ENCODE measurements at regions not wholly inside any gene's neighbourhood (a gene's known extent, or its start where the extent isn't known, plus 50 kb on each side); places are given as distances from the start of the nearest gene placed in this dataset.
A peak's percentile ranks its signal among the peaks of the same experiment; 100 is the strongest.

DNA sequence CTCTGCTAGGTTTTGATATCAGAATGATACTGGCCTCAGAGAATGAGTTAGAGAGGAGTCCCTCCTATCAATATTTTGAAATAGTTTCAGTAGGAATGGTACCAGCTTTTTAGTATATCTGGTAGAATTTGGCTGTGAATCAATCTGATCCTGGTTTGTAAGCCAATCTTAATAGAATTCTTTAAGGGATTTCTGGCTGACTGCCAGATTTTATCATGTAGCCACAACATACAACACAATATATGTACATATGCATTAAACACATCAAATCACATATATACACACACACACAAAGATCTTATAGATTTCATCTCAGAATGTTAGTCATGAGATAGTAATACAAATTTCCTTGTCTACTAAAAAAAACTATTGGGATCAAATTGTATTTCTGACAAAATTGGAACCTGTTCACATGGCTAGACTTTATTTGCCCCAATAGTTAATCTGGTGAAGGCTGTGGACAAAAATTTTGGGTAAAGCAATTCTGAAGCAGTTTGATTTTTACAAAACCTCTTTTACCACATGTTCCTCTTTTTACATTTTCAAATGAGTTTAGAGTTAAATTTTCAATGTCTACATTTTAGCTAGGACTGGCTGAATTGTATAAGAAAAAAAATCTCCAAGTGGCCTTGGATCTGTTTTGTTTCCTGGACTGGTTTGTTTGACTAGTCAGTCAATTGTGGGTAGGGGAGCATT is 151.7 kb downstream of the FASLG start:
- DNase-seq: no peak

DNA sequence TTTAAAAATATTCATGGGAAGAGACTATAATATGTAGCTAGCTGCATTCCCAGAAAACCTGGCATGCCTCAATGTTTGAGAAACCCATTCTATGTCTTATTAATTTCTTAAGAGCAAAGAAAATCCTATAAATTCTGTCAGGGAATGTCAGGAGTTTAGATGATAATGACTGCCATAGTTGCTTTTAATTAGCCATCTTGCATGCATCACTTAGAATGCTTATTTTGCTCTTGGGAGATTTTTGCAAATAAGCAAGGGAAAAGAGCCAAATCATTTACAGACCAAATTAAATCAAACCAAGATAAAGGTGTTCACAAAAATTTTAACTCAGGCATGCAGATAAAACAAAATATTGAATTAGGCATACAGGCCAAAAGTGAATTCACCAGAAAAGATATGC is 152.8 kb downstream of the FASLG start:
- no peak for DNase-seq

DNA sequence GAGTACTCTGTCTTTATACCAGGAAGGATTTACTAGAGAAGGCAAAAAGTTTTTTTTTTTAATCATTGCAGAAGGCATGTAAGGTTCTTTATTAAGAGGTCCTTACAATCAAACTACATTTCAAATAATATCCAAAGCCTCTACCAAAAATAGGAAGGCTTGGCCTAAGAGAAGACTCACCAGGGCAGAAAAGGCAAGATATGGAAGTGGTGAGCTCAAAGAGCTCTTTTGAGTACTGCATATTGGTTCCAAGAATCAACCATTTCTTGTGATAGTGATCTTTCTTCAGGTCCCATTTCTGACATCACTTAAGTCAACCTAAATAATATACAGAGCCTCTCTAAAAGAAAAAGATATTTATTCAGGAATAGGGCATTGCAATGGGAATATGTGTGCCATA is 153.2 kb downstream of the FASLG start:
- DNase-seq: no peak

DNA sequence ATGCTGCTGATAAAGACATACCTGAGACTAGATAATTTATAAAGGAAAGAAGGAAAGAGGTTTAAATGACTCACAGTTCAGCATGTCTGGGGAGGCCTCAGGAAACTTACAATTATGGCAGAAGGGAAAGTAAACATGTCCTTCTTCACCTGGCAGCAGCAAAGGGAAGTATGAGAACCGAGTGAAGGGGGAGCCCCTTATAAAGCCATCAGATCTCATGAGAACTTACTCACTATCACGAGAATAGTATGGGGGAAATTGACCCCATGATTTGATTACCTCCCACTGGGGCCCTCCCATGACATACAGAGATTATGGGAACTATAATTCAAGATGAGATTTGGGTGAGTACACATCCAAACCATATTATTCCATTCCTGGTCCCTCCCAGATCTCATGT is 154.4 kb downstream of the FASLG start:
- DNase-seq: no peak

DNA sequence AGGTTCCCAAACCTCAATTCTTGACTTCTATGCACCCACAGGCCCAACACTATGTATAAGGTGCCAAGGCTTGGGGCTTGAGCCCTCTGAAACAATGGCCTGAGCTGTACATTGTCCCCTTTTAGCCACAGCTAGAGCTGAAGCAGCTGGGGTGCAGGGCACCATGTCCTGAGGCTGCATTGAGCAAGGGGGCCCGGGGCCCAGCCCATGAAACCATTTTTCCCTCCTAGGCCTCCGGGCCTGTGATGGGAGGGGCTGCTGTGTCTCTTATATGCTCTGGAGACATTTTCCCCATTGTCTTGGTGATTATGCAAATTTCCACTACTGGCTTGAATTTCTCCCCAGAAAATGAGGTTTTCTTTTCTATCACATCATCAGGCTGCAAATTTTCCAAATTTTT is 155.5 kb downstream of the FASLG start:
- no peak for DNase-seq

DNA sequence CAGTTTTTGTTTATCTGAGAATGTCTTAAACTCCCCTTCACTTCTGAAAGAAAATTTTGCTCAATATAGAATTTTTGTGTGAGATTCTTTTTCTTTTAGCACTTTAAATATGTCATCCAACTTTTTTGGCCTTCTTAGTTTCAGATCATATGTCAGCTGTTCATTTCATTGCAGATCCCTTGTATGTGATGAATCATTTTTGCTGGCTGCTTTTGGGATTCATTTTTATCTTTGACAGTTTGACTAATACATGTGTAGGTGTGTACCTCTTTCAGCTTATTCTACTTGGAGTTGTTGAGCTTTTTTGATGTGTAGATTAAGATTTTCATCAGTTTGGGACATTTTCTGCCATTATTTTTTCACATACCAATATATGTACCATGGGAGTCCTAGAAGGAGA is 156.8 kb downstream of the FASLG start:
- no peak for DNase-seq

DNA sequence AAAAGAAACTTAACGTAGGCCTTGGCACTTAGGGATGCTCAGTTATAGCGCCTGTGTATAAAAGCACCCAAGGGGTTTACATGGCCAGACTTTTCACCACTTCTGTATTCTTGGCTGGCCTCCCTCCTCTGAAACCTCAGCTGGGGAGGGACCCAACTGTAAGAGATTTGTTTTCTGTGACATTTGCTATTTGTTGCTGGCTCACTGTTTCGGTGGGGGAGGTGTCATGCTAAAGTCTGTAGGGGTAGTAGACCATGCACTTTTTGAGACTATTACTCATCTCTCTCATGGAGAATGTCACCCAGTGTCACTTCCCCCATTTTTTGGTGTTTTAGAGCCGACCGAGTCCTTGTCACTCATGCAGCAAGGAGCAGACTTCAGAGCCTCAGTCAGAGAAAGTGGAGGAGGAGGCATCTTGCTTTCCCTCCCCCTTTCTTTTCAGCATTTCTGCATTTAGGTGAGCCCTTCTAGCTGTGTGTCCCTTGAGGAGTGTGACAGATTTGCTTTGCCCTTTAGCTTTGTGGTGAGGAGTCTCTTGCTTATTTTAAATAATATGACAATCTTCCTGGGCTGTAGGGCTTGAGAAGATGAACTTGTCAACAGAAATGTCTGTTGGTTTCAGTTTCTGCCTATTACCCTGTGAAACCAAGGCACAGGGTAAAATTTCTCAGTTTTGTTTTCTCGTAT is 160.1 kb downstream of the FASLG start:
- DNase-seq: no peak

DNA sequence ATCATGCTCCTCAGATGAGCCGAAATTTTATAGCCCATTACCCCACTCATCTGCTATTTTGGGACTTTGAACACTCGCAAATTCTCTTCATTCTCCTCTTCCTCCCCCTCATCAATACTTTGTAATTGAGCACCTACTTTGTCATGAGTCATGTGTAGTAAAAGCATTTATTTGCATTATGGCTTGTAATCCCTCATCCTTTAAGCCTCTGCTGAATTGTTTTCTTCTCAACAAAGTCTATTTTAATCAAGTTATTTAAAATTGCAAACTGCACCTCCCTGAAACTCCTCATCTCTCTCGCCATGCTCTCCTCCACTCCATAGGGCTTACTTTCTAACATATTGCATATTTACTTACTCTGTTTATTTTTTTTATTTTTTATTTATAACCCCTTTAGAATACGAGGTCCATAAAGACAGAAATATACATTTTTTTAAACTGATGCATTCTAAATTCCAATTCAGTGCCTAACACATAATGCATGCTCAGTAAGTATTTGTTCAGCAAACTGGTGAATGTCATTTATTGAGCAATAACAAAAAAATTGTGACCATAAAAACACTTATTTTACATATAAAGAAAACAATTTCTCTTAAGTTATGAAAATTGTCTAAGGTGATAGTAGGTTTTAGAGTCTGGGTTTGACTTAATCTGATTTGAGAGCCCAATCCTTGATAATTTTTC is 161.7 kb downstream of the FASLG start:
- DNase-seq: no peak

DNA sequence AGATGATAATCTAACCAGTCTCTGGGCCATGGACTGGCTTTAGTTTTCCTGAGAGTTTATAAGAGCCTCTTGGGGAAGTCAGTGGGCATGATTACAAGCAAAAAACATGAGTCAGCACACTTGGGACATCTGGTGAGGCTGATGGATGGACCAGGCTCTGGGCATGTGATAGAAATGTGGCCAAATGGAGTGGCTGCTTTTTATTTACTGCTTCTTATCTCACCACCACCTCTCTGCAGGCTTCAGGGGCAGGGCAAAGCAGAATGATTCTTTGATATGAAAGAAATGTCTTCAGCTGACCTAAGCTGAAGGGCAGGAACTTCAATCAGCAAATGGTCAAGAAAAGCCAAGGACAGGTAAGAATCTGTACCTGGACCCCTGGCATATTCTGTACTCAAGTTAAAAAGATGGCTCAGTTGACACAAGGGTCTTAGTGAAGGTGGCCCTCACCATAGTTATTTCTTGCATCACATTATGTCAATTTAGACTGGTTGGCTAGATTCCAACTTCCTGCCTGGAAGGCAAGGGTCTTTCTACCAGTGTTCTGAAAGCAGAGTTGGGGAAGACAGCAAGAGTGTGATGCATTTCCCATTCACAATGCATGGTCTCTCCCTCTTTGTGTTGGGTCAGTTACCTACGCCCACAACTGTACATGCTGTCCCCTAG is 162.8 kb downstream of the FASLG start:
- DNase-seq: no peak

DNA sequence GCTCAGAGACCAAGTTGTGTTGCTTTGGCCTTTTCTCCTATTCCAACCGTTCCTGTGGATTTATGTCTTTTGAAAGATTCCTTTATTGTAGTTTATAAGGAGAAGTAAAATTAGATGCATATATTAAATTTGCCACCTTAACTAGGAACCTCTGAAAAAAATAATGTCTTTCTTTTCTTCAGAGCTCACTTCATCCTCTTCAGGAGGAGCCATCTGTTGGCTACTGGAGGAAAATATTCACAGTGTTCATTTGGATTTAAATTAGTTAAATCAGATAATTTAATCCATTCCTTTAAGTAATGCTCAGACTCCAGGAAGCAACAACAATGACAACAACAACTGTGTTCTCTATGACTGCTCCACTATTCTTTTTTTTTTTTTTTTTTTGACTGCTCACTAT is 164.0 kb downstream of the FASLG start:
- DNase-seq: no peak

DNA sequence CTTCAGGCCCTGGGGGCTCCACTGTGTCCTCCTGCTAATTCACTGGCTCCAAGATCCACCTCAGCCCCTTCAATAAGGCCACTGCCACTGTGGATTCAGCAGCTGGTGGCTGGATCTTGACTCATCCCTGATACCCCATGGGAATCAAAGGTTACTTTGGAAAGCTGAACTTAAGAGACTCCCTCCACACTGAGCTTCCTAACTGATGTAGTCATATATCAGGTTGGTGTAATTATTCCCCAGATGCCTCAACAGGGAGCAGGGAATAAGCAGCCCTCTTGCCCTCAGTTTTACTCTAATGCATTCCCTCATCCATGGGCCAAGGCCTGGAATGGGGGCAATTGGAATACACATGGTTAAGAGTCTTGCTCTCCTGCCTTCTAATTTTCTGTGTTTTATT is 164.6 kb downstream of the FASLG start:
- peak; percentile 13 for DNase-seq

DNA sequence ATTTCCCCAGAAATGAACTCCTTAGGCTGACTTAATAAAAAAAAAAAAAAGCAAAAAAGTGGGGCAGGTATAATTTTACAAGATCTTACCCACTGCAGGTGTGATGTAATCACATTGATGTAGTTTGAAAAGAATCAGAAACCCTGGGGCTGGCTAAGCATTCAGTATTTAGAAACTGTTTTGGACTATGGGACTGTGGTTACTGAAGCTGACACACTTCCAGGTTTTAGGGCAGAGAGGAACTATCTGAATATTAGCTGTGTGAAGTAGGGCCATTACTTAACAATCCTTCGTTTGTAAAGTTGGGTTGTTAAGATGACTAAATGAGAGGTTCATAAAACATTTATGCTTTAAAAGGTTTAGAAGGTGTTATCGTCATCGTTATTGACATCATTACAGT is 165.3 kb downstream of the FASLG start:
- DNase-seq: no peak

DNA sequence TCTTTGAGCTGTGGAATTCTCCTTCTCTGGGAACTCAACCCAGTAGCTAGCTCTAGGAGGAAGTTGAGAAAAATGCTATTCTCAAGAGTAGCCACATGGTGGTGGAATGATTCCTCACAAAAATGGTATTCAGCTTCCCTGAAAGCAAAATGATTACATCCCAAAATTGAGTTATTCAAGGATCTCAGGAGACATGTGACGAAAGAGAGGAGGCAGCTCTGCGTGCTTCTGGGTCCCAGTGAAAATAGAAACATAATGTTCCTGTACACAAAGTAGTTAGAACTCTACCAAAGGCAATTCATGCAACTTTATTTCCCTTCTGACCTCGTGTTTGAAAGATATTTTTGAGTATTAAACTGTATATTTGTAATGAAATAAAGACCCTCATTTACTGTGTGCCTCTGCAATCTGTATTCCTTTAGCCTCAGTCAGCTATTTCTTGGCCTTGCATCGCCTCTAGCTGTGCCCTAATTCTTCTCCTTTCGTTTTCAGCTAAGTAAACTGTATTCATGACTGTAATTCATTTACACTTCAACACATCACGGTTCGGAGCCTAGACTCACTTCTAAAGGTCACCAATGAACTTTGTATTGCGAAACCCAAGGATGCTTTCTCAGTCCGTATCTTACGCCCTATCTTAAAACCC is 167.3 kb downstream of the FASLG start:
- no peak for DNase-seq

DNA sequence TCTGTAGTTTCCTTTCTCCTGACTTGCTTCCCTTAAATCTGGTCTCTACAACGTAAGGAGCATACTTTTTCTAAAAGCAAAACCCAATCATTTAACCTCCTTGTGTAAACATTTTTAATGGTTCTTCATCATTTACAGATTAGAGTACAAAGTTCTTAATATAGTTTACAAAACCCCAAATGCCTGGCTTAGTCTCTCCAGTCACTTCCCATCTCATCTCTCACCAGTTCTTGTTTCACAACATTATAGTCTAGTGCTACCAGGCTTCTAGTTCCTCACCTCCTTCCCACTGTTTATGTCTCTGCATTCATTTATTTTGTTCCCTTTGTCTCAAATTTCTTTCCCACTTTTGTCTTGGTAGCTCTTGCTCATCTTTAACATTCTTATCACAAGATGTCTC is 168.4 kb downstream of the FASLG start:
- DNase-seq: no peak

DNA sequence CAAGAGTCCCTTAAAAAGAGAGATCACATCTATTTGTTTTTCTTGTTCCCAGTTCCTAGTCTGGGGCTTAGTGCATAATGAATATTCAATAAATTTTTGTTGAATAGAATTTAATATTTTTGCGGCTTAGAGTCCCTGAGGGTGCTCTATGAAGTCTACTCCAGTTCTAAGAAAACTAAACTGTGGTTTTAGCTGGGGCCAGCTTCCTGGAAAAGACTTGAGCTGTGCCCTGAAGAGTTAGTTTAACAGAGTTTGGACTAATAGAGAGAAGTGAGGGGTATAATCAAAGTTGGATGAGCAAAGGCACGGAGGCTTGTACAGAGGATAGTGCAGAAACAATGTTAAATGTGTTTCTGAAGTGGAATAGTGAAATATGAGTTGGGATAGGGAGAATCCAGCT is 168.9 kb downstream of the FASLG start:
- DNase-seq: no peak

DNA sequence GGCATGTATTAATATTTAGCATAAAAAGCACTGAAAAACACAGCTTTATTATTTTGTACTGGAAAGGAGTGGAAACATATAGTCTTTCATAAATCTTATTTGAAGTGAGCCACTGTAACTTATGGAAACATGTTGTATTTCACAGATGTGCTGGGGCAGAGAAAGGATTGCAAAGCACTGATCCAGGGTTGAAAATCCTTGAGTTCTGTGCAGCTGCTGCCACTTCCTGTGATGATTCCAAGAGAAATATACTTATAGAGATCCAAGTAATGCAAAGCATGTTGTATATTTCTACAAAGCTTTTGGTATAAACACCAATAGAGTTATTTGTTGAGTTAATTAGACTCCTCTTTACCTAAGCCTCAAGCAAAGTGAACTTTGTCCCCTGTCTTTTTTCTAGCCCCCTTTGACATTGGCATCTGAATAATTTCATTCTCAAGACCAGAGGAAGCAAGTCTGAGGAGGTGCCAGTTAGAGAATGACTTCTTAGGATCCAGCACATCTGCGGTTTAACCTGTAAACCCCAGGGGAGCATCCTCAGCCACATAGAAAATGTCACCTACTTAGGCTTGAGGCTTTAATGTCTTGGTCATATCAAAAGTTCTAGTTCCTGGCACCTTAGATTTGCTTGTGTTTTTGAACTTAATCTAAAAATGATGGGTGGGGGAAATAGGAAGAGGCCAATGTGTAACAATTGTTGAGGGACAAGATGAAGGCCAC is 173.3 kb downstream of the FASLG start:
- no peak for DNase-seq

DNA sequence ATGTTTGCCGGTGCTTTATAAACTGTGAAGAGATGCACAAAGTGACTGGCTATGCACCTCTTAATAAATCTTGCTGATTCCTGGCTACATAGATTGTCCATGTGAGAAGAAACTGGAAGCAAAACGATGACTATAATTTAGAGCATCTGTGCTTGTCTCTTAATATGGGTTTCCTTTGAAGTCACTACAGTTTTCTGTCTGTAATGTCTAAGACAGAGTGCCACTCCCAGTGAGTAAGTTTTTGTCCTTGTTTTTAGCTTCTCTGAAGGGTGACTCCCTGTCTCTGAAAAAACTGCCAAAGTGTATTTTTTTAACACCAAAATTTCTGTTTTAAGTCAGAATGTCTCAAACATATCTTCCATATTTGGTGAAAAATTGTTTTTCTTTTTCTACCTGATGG is 175.1 kb downstream of the FASLG start:
- no peak for DNase-seq

DNA sequence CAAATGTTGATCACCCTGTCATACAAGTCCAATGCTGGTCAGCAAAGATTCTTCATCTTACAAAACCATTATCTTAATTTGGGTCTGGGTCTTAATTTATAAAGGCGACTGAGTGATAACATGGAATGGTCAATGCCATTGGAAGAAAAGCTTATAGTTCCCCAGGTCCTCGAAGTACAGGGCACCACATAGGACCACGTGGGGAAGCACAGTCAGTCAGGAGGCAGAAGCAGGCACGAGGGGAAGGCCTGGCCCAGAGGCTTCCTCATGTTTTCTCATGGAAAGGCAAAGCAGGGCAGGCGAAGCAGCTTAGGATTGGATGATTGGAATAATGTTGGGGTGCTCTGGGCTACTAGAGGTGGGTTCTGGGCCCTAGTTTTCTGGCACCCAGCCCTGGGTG is 175.7 kb downstream of the FASLG start:
- DNase-seq: no peak

DNA sequence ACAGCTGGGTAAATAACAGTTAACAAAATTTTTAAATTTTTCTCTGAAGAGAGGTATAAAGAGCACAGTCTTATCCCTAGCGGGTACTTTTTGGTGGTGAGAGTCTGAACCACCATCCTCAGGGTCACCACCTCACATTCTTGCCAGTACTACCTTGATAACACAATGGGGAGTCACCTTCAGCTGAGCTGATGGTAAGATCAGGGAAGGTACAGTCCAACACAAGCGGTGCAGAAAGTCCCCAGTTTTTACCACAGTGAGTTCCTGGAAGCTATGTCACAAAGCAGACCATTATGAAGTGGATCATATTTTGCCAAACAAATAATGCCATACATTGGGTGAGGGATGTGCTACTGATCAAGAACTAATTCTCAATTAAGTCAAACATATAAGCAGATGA is 176.9 kb downstream of the FASLG start:
- no peak for DNase-seq

DNA sequence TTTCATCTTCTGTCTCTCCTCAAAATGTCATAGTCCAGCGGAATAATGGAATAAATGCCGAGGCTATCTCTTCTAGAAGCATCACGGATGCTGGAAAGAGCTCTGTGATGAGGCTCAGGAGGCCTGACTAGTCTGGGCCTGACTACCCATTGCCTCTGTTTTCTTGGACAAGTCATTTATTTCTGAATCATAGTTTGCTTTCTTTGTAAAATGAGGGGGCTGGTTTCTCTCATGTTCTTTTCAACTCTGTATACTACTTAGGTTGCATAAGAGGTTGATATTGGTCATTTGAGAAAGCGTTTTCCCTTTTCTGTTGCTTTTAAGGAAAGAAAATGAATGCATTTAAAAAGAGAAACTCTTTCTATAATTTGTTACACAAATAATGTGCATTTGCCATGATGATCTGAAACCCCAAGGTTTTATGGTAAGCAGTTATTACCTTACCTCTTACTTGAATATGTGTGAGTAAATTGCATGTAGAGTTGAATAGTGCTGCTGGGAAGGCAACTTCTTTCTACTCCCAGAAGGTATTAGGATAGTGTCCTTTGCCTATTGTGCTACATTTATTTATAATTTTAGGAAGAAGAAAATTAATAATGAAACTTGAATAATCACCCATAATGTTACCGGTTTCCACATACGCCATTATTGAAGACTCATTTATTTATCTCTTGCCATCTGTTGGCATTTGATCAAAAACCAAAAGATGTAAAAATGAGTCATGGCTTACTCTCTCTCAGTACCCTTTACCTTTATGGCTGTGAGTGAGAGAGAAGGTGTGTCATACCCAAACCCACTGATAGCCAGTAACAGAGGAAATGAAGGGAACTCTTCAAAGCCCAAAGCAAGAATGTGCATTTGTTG is 179.1 kb downstream of the FASLG start:
- DNase-seq: no peak

DNA sequence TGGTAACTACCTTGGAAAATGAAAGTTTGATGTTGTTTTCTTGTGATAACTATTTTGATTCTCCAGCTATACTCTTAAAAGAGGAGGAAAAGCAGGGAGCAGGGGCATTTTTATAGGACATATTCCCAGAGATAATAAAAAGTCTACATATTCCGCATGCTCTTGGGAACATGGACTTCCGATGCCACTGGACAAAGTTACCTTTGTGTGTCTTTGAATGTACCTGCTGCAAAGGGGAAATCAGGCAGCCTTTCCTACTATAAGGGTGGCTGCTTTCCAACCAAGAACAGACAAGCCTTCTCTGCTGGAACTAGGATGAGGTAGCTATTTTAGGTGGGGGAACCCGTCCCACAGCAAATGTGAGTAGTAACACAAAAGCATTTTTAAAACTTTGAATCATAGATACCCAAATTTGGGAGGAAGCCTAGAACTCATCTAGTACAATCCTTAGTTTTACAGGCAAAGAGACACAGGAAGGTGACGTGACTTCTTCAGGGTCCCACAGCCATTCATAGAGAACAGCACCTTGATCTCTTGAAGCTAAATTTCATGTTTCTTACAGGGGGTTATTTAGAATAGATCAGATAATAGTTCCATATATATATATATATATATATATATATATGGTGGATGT is 179.9 kb downstream of the FASLG start:
- DNase-seq: no peak

Measured in T1000 (cell line).